ENCODE measurements at regions not wholly inside any gene's neighbourhood (a gene's known extent, or its start where the extent isn't known, plus 50 kb on each side); places are given as distances from the start of the nearest gene placed in this dataset.

DNA sequence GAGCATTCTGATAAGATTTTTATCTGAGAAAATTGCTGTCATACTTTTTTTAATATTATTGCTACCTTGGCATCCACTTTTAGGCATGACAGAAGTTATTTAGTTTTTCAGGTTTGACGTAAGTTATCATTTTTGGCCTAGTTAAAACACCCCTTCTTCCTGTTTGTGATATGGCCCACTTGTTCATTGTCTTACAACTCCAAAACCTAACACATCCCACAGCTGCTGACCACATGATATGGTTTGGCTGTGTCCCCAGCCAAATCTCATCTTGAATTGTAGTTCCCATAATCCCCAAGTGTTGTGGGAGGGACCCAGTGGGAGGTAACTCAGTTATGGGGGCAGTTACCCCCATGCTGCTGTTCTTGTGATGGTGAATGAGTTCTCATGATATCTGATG lies 388.1 kb downstream of the SLC4A3 start:
- no peaks in the 10 kb centered on the region for H3K36me3 Mint-ChIP-seq
- no peak for DNase-seq
- Histone ChIP-seq H3K9me3 (ENCODE audit: control insufficient read depth in 2 of 3, low read length in 3 of 3) (no peaks in the 10 kb centered on the region), H3K27ac (ENCODE audit: low read depth, low read length) (no peak overlapping the region), H3K36me3 (ENCODE audit: control insufficient read depth in 2 of 3, insufficient read depth in 3 of 3, low read length in 3 of 3) (no peaks in the 10 kb centered on the region), H3K4me1 (ENCODE audit: control insufficient read depth in 2 of 2, insufficient read depth in 2 of 2, low read length in 2 of 2) (no peaks in the 10 kb centered on the region), H3K4me3 (ENCODE audit: low read length) (no peak overlapping the region), H3K27me3 (ENCODE audit: control insufficient read depth in 2 of 2, insufficient read depth in 2 of 2, low read length in 2 of 2) (no peaks in the 10 kb centered on the region)
- CTCF ChIA-PET = no interaction called here
- H3K9me3 Mint-ChIP-seq = peaks cover 0 to 12% (median 2%) of the 10 kb centered on the region in 11 donors
- H3K4me3 Mint-ChIP-seq = no peak overlapping the region
- POLR2A ChIA-PET = no interaction called here
- no peak for ATAC-seq
- H3K27ac Mint-ChIP-seq = peak overlapping the region in 1 of 9 donors; percentile 22
- H3K27me3 Mint-ChIP-seq = peaks cover 0 to 6% (median 0%) of the 10 kb centered on the region in 5 donors
- intact Hi-C loops (cut with micrococcal nuclease) = no loop called here
- H3K4me1 Mint-ChIP-seq = no peaks in the 10 kb centered on the region

DNA sequence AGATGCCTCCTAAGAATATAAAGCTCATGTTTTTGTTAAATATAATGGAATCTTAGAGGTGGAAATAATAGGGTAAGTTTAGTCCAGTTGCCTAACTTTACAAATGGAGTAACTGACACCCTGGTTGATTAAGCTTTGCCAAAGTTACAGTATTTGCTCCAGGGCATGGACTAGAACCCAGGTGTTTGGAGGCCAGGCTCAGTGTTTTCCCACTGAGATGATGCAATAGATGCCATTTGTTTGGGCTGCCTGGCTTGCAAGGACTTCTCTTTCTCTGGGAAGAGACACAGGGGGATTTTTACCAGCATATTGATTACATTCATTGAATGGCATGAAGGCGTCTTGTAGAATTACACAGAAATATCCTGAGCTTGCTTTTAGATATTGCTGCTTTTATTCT lies 397.8 kb downstream of the SLC4A3 start:
- Histone ChIP-seq H3K9me3 (ENCODE audit: control insufficient read depth in 2 of 3, low read length in 3 of 3) (no peaks in the 10 kb centered on the region), H3K4me3 (ENCODE audit: low read length) (no peak overlapping the region), H3K36me3 (ENCODE audit: control insufficient read depth in 2 of 3, insufficient read depth in 3 of 3, low read length in 3 of 3) (no peaks in the 10 kb centered on the region), H3K27ac (ENCODE audit: low read depth, low read length) (no peak overlapping the region), H3K4me1 (ENCODE audit: control insufficient read depth in 2 of 2, insufficient read depth in 2 of 2, low read length in 2 of 2) (no peaks in the 10 kb centered on the region), H3K27me3 (ENCODE audit: control insufficient read depth in 2 of 2, insufficient read depth in 2 of 2, low read length in 2 of 2) (no peaks in the 10 kb centered on the region)
- Mint-ChIP-seq H3K4me3 (no peak overlapping the region), H3K9me3 (peaks cover 0 to 10% (median 0%) of the 10 kb centered on the region in 11 donors), H3K36me3 (no peaks in the 10 kb centered on the region), H3K27ac (no peak overlapping the region), H3K4me1 (no peaks in the 10 kb centered on the region), H3K27me3 (peaks cover 0 to 21% (median 5%) of the 10 kb centered on the region in 5 donors)
- CTCF ChIA-PET = no interaction called here
- no peak for DNase-seq
- no peak for ATAC-seq
- intact Hi-C loops (cut with micrococcal nuclease) = no loop called here
- POLR2A ChIA-PET = no interaction called here

DNA sequence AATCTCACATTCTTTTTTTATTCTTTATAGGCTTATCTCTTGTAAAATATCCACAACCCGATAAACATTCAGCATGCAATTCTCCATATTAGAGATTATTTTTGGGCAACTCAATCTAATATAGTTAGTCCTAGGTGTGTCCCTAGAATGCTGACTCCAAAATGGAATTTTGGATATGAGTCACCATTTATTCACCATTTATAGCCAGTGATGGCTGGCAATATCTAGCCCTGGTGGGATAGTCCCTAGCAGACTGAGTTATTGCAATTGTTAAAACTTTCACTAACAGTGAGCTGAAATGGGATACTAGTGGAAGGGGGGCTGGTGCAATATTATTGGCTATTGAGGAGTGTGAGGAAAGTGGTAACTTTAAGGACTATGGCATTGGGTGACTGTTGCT lies 401.6 kb downstream of the SLC4A3 start:
- H3K4me3 ChIP-seq (ENCODE audit: low read length) = no peak overlapping the region
- Mint-ChIP-seq H3K36me3 (no peaks in the 10 kb centered on the region), H3K27me3 (peaks cover 0 to 21% (median 4%) of the 10 kb centered on the region in 5 donors), H3K4me1 (no peaks in the 10 kb centered on the region), H3K27ac (no peak overlapping the region), H3K4me3 (no peak overlapping the region), H3K9me3 (peaks cover 0 to 11% (median 1%) of the 10 kb centered on the region in 11 donors)
- no peaks in the 10 kb centered on the region for H3K27me3 ChIP-seq (ENCODE audit: control insufficient read depth in 2 of 2, insufficient read depth in 2 of 2, low read length in 2 of 2)
- no peaks in the 10 kb centered on the region for H3K9me3 ChIP-seq (ENCODE audit: control insufficient read depth in 2 of 3, low read length in 3 of 3)
- ATAC-seq (no peak), DNase-seq (no peak)
- H3K36me3 ChIP-seq (ENCODE audit: control insufficient read depth in 2 of 3, insufficient read depth in 3 of 3, low read length in 3 of 3) = no peaks in the 10 kb centered on the region
- no peak overlapping the region for H3K27ac ChIP-seq (ENCODE audit: low read depth, low read length)
- H3K4me1 ChIP-seq (ENCODE audit: control insufficient read depth in 2 of 2, insufficient read depth in 2 of 2, low read length in 2 of 2) = no peaks in the 10 kb centered on the region
- ChIA-PET CTCF (no interaction called here), POLR2A (no interaction called here)
- intact Hi-C loops (cut with micrococcal nuclease) = no loop called here

DNA sequence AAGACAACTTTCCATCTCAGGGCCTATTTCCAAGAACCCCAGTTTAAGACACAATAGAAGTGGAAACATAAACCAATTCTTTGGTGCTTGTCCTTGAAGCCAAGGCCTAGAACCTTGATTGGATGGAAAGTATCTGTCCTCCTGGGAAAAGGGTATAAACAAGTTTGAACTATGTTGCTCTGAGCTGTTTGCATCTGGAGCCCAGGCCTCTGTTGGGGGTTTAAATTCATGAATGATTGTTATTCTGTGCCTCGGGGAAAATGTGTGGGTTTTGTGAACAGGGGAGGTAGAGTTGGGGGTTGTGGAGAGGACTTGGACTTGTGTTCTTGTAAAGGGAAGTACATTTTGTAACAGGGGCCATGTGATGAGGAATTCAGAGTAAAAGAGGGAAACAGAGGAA lies 406.1 kb downstream of the SLC4A3 start:
- ChIA-PET POLR2A (no interaction called here), CTCF (no interaction called here)
- ATAC-seq = no peak
- Histone ChIP-seq H3K27ac (ENCODE audit: low read depth, low read length) (no peak overlapping the region), H3K36me3 (ENCODE audit: control insufficient read depth in 2 of 3, insufficient read depth in 3 of 3, low read length in 3 of 3) (no peaks in the 10 kb centered on the region), H3K9me3 (ENCODE audit: control insufficient read depth in 2 of 3, low read length in 3 of 3) (no peaks in the 10 kb centered on the region), H3K4me1 (ENCODE audit: control insufficient read depth in 2 of 2, insufficient read depth in 2 of 2, low read length in 2 of 2) (no peaks in the 10 kb centered on the region), H3K27me3 (ENCODE audit: control insufficient read depth in 2 of 2, insufficient read depth in 2 of 2, low read length in 2 of 2) (no peaks in the 10 kb centered on the region), H3K4me3 (ENCODE audit: low read length) (no peak overlapping the region)
- DNase-seq = no peak
- Mint-ChIP-seq H3K4me3 (no peak overlapping the region), H3K27ac (no peak overlapping the region), H3K4me1 (no peaks in the 10 kb centered on the region), H3K27me3 (peaks cover 0 to 5% (median 0%) of the 10 kb centered on the region in 5 donors), H3K36me3 (no peaks in the 10 kb centered on the region), H3K9me3 (peaks cover 0 to 11% (median 0%) of the 10 kb centered on the region in 11 donors)
- intact Hi-C loops (cut with micrococcal nuclease) = no loop called here

DNA sequence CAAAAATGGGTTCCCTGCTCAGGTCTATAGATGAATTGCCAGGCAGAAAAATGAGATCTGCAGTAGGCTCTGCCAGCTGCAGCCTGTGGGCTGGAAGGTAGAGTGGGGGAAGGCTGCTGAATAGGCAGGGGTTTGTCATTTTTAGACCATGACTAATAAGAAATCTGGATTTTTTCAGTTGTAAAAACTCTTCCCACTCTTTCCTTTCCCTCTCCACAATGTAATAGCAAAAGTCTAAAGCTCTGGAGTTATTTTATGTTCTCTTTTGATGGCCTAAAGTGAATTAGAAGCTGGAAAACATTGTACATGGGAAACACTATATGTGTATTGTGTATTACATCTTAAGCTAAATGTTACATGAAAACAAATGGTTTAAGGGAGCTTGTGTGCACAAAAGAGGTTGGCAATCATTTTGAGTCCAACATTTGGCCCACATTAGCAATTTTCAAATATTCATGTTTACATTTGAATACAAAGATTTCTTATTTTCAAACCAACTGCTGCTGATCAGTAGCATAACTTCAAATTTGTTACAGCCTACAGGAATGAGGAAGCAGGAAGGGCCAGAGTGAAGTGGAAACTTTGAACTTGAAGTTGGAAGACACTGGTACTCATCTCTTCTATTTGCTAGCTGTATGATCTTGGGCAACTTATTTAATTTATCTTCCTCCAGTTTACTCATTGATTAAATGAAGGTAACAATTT lies 407.1 kb downstream of the SLC4A3 start:
- no peak for ATAC-seq
- Mint-ChIP-seq H3K4me3 (no peak overlapping the region), H3K4me1 (no peaks in the 10 kb centered on the region), H3K9me3 (peaks cover 0 to 6% (median 0%) of the 10 kb centered on the region in 11 donors), H3K27me3 (peaks cover 0 to 5% (median 0%) of the 10 kb centered on the region in 5 donors), H3K27ac (no peak overlapping the region), H3K36me3 (no peaks in the 10 kb centered on the region)
- POLR2A ChIA-PET = no interaction called here
- Histone ChIP-seq H3K27ac (ENCODE audit: low read depth, low read length) (no peak overlapping the region), H3K36me3 (ENCODE audit: control insufficient read depth in 2 of 3, insufficient read depth in 3 of 3, low read length in 3 of 3) (no peaks in the 10 kb centered on the region), H3K4me3 (ENCODE audit: low read length) (no peak overlapping the region), H3K27me3 (ENCODE audit: control insufficient read depth in 2 of 2, insufficient read depth in 2 of 2, low read length in 2 of 2) (no peaks in the 10 kb centered on the region), H3K9me3 (ENCODE audit: control insufficient read depth in 2 of 3, low read length in 3 of 3) (no peaks in the 10 kb centered on the region), H3K4me1 (ENCODE audit: control insufficient read depth in 2 of 2, insufficient read depth in 2 of 2, low read length in 2 of 2) (no peaks in the 10 kb centered on the region)
- intact Hi-C loops (cut with micrococcal nuclease) = no loop called here
- CTCF ChIA-PET = no interaction called here
- DNase-seq = no peak

DNA sequence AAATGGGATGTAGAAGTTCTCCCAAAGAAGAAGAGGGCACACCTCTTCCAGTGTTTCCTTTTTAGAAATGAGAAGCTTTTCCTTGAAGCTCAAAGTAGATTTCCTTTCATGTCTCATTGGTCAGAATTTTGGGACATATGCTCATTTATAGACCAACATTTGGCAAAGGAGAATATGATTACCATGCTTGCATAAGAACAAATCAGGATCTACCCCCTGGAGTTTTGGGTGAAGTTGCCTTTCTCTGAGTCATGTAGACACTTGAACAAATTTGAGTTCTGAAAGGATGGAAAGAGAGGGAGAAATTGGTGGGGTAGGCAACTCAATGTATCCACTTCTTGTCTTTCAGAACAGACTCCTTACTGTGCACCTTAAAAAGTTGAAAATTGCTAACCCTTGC lies 409.0 kb downstream of the SLC4A3 start:
- ChIA-PET CTCF (no interaction called here), POLR2A (no interaction called here)

DNA sequence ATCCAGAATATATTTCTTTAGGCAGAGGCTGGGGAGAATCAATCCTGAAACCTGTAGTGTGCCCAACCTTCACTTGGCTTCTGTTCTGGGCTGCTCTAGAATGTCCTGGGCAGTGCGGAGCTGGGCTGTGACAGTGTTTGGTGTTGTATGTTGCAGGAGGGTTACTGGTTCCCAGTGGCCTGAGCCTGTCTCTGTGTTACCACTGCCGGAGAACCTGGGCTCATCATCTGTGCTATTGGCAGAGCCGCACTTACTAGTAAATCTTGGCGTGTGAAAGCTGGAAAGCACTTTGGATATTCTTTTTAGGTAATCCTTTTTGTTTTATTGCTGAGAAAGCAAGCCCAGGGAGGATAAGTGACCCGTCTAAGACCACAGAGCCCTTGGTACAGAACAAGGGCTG lies 412.9 kb downstream of the SLC4A3 start:
- POLR2A ChIA-PET = no interaction called here
- Histone ChIP-seq H3K9me3 (ENCODE audit: control insufficient read depth in 2 of 3, low read length in 3 of 3) (no peaks in the 10 kb centered on the region), H3K27ac (ENCODE audit: low read depth, low read length) (no peak overlapping the region), H3K4me1 (ENCODE audit: control insufficient read depth in 2 of 2, insufficient read depth in 2 of 2, low read length in 2 of 2) (no peaks in the 10 kb centered on the region), H3K27me3 (ENCODE audit: control insufficient read depth in 2 of 2, insufficient read depth in 2 of 2, low read length in 2 of 2) (no peaks in the 10 kb centered on the region), H3K36me3 (ENCODE audit: control insufficient read depth in 2 of 3, insufficient read depth in 3 of 3, low read length in 3 of 3) (no peaks in the 10 kb centered on the region), H3K4me3 (ENCODE audit: low read length) (no peak overlapping the region)
- DNase-seq (no peak), ATAC-seq (no peak)
- no peak overlapping the region for H3K4me3 Mint-ChIP-seq
- no peaks in the 10 kb centered on the region for H3K36me3 Mint-ChIP-seq
- H3K27me3 Mint-ChIP-seq = peaks cover 0 to 12% (median 0%) of the 10 kb centered on the region in 5 donors
- intact Hi-C loops (cut with micrococcal nuclease) = no loop called here
- no peaks in the 10 kb centered on the region for H3K4me1 Mint-ChIP-seq
- CTCF ChIA-PET = no interaction called here
- H3K9me3 Mint-ChIP-seq = peaks cover 0 to 2% (median 0%) of the 10 kb centered on the region in 11 donors
- no peak overlapping the region for H3K27ac Mint-ChIP-seq

More for the DNA sequence above, 409.0 kb downstream of the SLC4A3 start:
- no peaks in the 10 kb centered on the region for H3K4me1 Mint-ChIP-seq
- H3K9me3 ChIP-seq (ENCODE audit: control insufficient read depth in 2 of 3, low read length in 3 of 3) = no peaks in the 10 kb centered on the region
- peaks cover 0 to 5% (median 0%) of the 10 kb centered on the region in 5 donors for H3K27me3 Mint-ChIP-seq
- H3K9me3 Mint-ChIP-seq = peaks cover 0 to 4% (median 0%) of the 10 kb centered on the region in 11 donors
- no peak overlapping the region for H3K4me3 ChIP-seq (ENCODE audit: low read length)
- H3K4me3 Mint-ChIP-seq = no peak overlapping the region
- H3K27me3 ChIP-seq (ENCODE audit: control insufficient read depth in 2 of 2, insufficient read depth in 2 of 2, low read length in 2 of 2) = no peaks in the 10 kb centered on the region
- ATAC-seq (no peak), DNase-seq (no peak)
- no peak overlapping the region for H3K27ac ChIP-seq (ENCODE audit: low read depth, low read length)
- intact Hi-C loops (cut with micrococcal nuclease) = no loop called here
- no peak overlapping the region for H3K27ac Mint-ChIP-seq
- no peaks in the 10 kb centered on the region for H3K36me3 ChIP-seq (ENCODE audit: control insufficient read depth in 2 of 3, insufficient read depth in 3 of 3, low read length in 3 of 3)
- H3K4me1 ChIP-seq (ENCODE audit: control insufficient read depth in 2 of 2, insufficient read depth in 2 of 2, low read length in 2 of 2) = no peaks in the 10 kb centered on the region
- H3K36me3 Mint-ChIP-seq = no peaks in the 10 kb centered on the region
